WTC11 (cell line): ENCODE measurements at regions not wholly inside any gene's neighbourhood (a gene's known extent, or its start where the extent isn't known, plus 50 kb on each side); places are given as distances from the start of the nearest gene placed in this dataset.

ENCODE experiments used
- FOXK1 ChIP-seq: sonication (generic); formaldehyde crosslinking; IDR thresholded peaks from 2 replicates; pipeline ENCODE4 v1.8.0; 2022; ENCODE audit warnings: mild to moderate bottlenecking, moderate library complexity, missing genetic modification reagents
- IRF2 ChIP-seq: sonication (generic); formaldehyde crosslinking; IDR thresholded peaks from 2 replicates; pipeline ENCODE4 v1.8.0; 2022; ENCODE audit warnings: low read depth, missing genetic modification reagents, borderline replicate concordance
- ZNF263 ChIP-seq: sonication (generic); formaldehyde crosslinking; IDR thresholded peaks from 2 replicates; pipeline ENCODE4 v1.8.1; 2022; ENCODE audit warnings: low read depth, mild to moderate bottlenecking, moderate library complexity, missing genetic modification reagents
- TF ChIP-seq, protein P1 (sequence below): sonication (generic); formaldehyde crosslinking; IDR thresholded peaks from 2 replicates; pipeline ENCODE4 v1.8.0; 2022; ENCODE audit warnings: missing genetic modification reagents
- TF ChIP-seq, protein P2 (sequence below): fragments of 200-600 bp; IDR thresholded peaks from 2 replicates; pipeline ENCODE4 v1.8.0; 2022; ENCODE audit warnings: antibody characterized with exemption

GRCh38 chr4:23463071-23463470 lies 426.8 kb downstream of the PPARGC1A start:
- TF ChIP-seq, protein P1, sequence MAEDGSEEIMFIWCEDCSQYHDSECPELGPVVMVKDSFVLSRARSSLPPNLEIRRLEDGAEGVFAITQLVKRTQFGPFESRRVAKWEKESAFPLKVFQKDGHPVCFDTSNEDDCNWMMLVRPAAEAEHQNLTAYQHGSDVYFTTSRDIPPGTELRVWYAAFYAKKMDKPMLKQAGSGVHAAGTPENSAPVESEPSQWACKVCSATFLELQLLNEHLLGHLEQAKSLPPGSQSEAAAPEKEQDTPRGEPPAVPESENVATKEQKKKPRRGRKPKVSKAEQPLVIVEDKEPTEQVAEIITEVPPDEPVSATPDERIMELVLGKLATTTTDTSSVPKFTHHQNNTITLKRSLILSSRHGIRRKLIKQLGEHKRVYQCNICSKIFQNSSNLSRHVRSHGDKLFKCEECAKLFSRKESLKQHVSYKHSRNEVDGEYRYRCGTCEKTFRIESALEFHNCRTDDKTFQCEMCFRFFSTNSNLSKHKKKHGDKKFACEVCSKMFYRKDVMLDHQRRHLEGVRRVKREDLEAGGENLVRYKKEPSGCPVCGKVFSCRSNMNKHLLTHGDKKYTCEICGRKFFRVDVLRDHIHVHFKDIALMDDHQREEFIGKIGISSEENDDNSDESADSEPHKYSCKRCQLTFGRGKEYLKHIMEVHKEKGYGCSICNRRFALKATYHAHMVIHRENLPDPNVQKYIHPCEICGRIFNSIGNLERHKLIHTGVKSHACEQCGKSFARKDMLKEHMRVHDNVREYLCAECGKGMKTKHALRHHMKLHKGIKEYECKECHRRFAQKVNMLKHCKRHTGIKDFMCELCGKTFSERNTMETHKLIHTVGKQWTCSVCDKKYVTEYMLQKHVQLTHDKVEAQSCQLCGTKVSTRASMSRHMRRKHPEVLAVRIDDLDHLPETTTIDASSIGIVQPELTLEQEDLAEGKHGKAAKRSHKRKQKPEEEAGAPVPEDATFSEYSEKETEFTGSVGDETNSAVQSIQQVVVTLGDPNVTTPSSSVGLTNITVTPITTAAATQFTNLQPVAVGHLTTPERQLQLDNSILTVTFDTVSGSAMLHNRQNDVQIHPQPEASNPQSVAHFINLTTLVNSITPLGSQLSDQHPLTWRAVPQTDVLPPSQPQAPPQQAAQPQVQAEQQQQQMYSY (CRISPR knock-in tag) = no peak
- TF ChIP-seq FOXK1 (CRISPR knock-in tag) (no peak), ZNF263 (no peak), IRF2 (CRISPR knock-in tag) (no peak)
- TF ChIP-seq, protein P2, sequence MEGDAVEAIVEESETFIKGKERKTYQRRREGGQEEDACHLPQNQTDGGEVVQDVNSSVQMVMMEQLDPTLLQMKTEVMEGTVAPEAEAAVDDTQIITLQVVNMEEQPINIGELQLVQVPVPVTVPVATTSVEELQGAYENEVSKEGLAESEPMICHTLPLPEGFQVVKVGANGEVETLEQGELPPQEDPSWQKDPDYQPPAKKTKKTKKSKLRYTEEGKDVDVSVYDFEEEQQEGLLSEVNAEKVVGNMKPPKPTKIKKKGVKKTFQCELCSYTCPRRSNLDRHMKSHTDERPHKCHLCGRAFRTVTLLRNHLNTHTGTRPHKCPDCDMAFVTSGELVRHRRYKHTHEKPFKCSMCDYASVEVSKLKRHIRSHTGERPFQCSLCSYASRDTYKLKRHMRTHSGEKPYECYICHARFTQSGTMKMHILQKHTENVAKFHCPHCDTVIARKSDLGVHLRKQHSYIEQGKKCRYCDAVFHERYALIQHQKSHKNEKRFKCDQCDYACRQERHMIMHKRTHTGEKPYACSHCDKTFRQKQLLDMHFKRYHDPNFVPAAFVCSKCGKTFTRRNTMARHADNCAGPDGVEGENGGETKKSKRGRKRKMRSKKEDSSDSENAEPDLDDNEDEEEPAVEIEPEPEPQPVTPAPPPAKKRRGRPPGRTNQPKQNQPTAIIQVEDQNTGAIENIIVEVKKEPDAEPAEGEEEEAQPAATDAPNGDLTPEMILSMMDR = no peak
